K562 (cell line): ENCODE measurements at regions not wholly inside any gene's neighbourhood (a gene's known extent, or its start where the extent isn't known, plus 50 kb on each side); places are given as distances from the start of the nearest gene placed in this dataset.

Experiments used
- EGR1 ChIP-seq: fragments of 450-650 bp; conservative IDR thresholded peaks from 2 replicates; pipeline ENCODE4 v1.6.1; 2017; ENCODE audit warnings: mild to moderate bottlenecking
- ETV5 ChIP-seq: sonication (generic); formaldehyde crosslinking; IDR thresholded peaks from 2 replicates; pipeline ENCODE4 v1.4.0; 2020; ENCODE audit warnings: low read depth, mild to moderate bottlenecking, missing genetic modification reagents
- KLF16 ChIP-seq: IDR thresholded peaks from 2 replicates; pipeline ENCODE4 v1.6.1; 2016; ENCODE audit warnings: antibody characterized with exemption
- MNT ChIP-seq, 2 experiments: fragments of 450-650 bp; conservative IDR thresholded peaks; 2 replicates each; pipeline ENCODE4 v1.6.1; 2017; ENCODE audit warnings: mild to moderate bottlenecking in 2 of 2, moderate library complexity in 2 of 2
- NR3C1 ChIP-seq: sonication (generic); formaldehyde crosslinking; IDR thresholded peaks from 2 replicates; pipeline ENCODE4 v1.8.1; 2022; ENCODE audit warnings: missing genetic modification reagents
- SETDB1 ChIP-seq: IDR thresholded peaks from one replicate; pipeline ENCODE4 v1.6.1; 2012; ENCODE audit warnings: low read length, control low read depth, inconsistent platforms
- TARDBP ChIP-seq: fragments of 450-650 bp; IDR thresholded peaks from 2 replicates; pipeline ENCODE4 v1.6.1; 2016
- ZFP36 ChIP-seq: fragments of 150-350 bp; IDR thresholded peaks from 2 replicates; pipeline ENCODE4 v1.6.1; 2018; ENCODE audit warnings: low read length, low read depth; ENCODE audit not compliant: partially characterized antibody

GRCh38 chr19:29411113-29411581 lies 114.6 kb upstream of the VSTM2B start:
- TF ChIP-seq SETDB1 (no peak), NR3C1 (CRISPR knock-in tag) (no peak), MNT (conservative IDR thresholded peaks at IDR 0.05) (no peak), KLF16 (no peak), ZFP36 (no peak), ETV5 (CRISPR knock-in tag) (no peak), EGR1 (no peak), TARDBP (no peak)
